ENCODE measurements at regions not wholly inside any gene's neighbourhood (a gene's known extent, or its start where the extent isn't known, plus 50 kb on each side); places are given as distances from the start of the nearest gene placed in this dataset.

- TF ChIP-seq FOS (IDR thresholded peaks at IDR 0.05; ENCODE audit: borderline replicate concordance, insufficient read depth, low read length) (no peak), POLR2AphosphoS5 (IDR thresholded peaks at IDR 0.05; ENCODE audit: insufficient read depth, low read depth, low read length) (no peak), JUN (IDR thresholded peaks at IDR 0.05; ENCODE audit: borderline replicate concordance, insufficient read depth, insufficient read length, low read depth) (no peak), GATA2 (IDR thresholded peaks at IDR 0.05; ENCODE audit: insufficient read depth, insufficient read length, low read depth, low read length) (no peak)
- TF ChIP-seq, protein P1, sequence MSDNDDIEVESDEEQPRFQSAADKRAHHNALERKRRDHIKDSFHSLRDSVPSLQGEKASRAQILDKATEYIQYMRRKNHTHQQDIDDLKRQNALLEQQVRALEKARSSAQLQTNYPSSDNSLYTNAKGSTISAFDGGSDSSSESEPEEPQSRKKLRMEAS (IDR thresholded peaks at IDR 0.05; ENCODE audit: insufficient read depth, insufficient read length): no peak
- dilution Hi-C loops (cut with MboI; ENCODE audit: extremely low pct_ligation_motif_present, low sequenced_read_pairs) (no loop called here), intact Hi-C loops (cut with micrococcal nuclease) (no loop called here)
- H3K9ac ChIP-seq (replicated peaks; ENCODE audit: extremely low read depth, insufficient read depth, low read length): no peak overlapping the region
- H2AFZ ChIP-seq (ENCODE audit: low read depth, low read length): no peak overlapping the region
- no peaks in the 10 kb centered on the region for H3K27me3 ChIP-seq (ENCODE audit: control insufficient read depth in 2 of 2, insufficient read depth in 2 of 2, low read length in 2 of 2)
- no peaks in the 10 kb centered on the region for H3K9me3 ChIP-seq (replicated peaks; ENCODE audit: control insufficient read depth, insufficient read depth, low read length)
- H3K4me3 ChIP-seq (replicated peaks in 1 of 3; ENCODE audit: insufficient read depth in 1 of 3, low read depth in 1 of 3, low read length in 3 of 3): no peak overlapping the region
- no peaks in the 10 kb centered on the region for H4K20me1 ChIP-seq (replicated peaks; ENCODE audit: control insufficient read depth, extremely low read depth, insufficient read depth, low read length)
- BruUV-seq (replicated peaks): no TSS peak
- no peak overlapping the region for H3K4me2 ChIP-seq (ENCODE audit: insufficient read depth, low read length)
- no peak for DNase-seq (ENCODE audit: low read depth, low spot score)
- no peaks in the 10 kb centered on the region for H3K36me3 ChIP-seq (ENCODE audit: control insufficient read depth in 2 of 2, extremely low read depth in 1 of 2, insufficient read depth in 2 of 2, low read length in 2 of 2)
- H3K4me1 ChIP-seq (ENCODE audit: control insufficient read depth, extremely low read depth, insufficient read depth, low read length): no peaks in the 10 kb centered on the region
- no peaks in the 10 kb centered on the region for H3K9me1 ChIP-seq (replicated peaks; ENCODE audit: control insufficient read depth, extremely low read depth, insufficient read depth, low read length)
- no peaks in the 10 kb centered on the region for H3K79me2 ChIP-seq (ENCODE audit: control insufficient read depth, insufficient read depth, low read length)
- no peak overlapping the region for H3K27ac ChIP-seq (ENCODE audit: insufficient read depth, low read depth, low read length)
- FAIRE-seq: no peak
- CTCF ChIA-PET: no interaction called here
- POLR2A ChIA-PET: no interaction called here
These were observed 726.9 kb downstream of the PDHA2 start for GRCh38 chr4:96566755-96567154.

GRCh38 chr4:96585304-96585703 is 745.4 kb downstream of the PDHA2 start:
- H4K20me1 ChIP-seq (replicated peaks; ENCODE audit: control insufficient read depth, extremely low read depth, insufficient read depth, low read length): no peaks in the 10 kb centered on the region
- H3K36me3 ChIP-seq (ENCODE audit: control insufficient read depth in 2 of 2, extremely low read depth in 1 of 2, insufficient read depth in 2 of 2, low read length in 2 of 2): no peaks in the 10 kb centered on the region
- dilution Hi-C loops (cut with MboI; ENCODE audit: extremely low pct_ligation_motif_present, low sequenced_read_pairs) (no loop called here), intact Hi-C loops (cut with micrococcal nuclease) (no loop called here)
- FAIRE-seq (no peak), DNase-seq (ENCODE audit: low read depth, low spot score) (no peak)
- no peaks in the 10 kb centered on the region for H3K79me2 ChIP-seq (ENCODE audit: control insufficient read depth, insufficient read depth, low read length)
- no peak overlapping the region for H3K4me2 ChIP-seq (ENCODE audit: insufficient read depth, low read length)
- no TSS peak for BruUV-seq (replicated peaks)
- H3K4me3 ChIP-seq (replicated peaks in 1 of 3; ENCODE audit: insufficient read depth in 1 of 3, low read depth in 1 of 3, low read length in 3 of 3): no peak overlapping the region
- H3K9me3 ChIP-seq (replicated peaks; ENCODE audit: control insufficient read depth, insufficient read depth, low read length): no peaks in the 10 kb centered on the region
- H3K9me1 ChIP-seq (replicated peaks; ENCODE audit: control insufficient read depth, extremely low read depth, insufficient read depth, low read length): no peaks in the 10 kb centered on the region
- no peak overlapping the region for H2AFZ ChIP-seq (ENCODE audit: low read depth, low read length)
- no peak for TF ChIP-seq POLR2AphosphoS5 (IDR thresholded peaks at IDR 0.05; ENCODE audit: insufficient read depth, low read depth, low read length)
- TF ChIP-seq, protein P1 (IDR thresholded peaks at IDR 0.05; ENCODE audit: insufficient read depth, insufficient read length): no peak
- no peak for TF ChIP-seq GATA2 (IDR thresholded peaks at IDR 0.05; ENCODE audit: insufficient read depth, insufficient read length, low read depth, low read length)
- no peak for TF ChIP-seq MYC (IDR thresholded peaks at IDR 0.05; ENCODE audit: low read depth, low read length)
- no peak for TF ChIP-seq FOS (IDR thresholded peaks at IDR 0.05; ENCODE audit: borderline replicate concordance, insufficient read depth, low read length)
- no peak for TF ChIP-seq EZH2 (IDR thresholded peaks at IDR 0.05; ENCODE audit: borderline replicate concordance, low read depth, low read length, severe bottlenecking)
- no peak for TF ChIP-seq POLR2A (IDR thresholded peaks at IDR 0.05; ENCODE audit: low read depth, low read length)
- TF ChIP-seq JUN (IDR thresholded peaks at IDR 0.05; ENCODE audit: borderline replicate concordance, insufficient read depth, insufficient read length, low read depth): no peak
- TF ChIP-seq, protein P2, sequence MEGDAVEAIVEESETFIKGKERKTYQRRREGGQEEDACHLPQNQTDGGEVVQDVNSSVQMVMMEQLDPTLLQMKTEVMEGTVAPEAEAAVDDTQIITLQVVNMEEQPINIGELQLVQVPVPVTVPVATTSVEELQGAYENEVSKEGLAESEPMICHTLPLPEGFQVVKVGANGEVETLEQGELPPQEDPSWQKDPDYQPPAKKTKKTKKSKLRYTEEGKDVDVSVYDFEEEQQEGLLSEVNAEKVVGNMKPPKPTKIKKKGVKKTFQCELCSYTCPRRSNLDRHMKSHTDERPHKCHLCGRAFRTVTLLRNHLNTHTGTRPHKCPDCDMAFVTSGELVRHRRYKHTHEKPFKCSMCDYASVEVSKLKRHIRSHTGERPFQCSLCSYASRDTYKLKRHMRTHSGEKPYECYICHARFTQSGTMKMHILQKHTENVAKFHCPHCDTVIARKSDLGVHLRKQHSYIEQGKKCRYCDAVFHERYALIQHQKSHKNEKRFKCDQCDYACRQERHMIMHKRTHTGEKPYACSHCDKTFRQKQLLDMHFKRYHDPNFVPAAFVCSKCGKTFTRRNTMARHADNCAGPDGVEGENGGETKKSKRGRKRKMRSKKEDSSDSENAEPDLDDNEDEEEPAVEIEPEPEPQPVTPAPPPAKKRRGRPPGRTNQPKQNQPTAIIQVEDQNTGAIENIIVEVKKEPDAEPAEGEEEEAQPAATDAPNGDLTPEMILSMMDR (IDR thresholded peaks at IDR 0.05; ENCODE audit: extremely low read depth in 1 of 2, insufficient read depth in 1 of 2, low read depth in 1 of 2, low read length in 2 of 2): no peak
- POLR2A ChIA-PET: no interaction called here
- H3K27ac ChIP-seq (ENCODE audit: insufficient read depth, low read depth, low read length): no peak overlapping the region
- H3K27me3 ChIP-seq (ENCODE audit: control insufficient read depth in 2 of 2, insufficient read depth in 2 of 2, low read length in 2 of 2): peaks cover 0 to 2% of the 10 kb centered on the region in 2 experiments
- CTCF ChIA-PET: no interaction called here
- no peak overlapping the region for H3K9ac ChIP-seq (replicated peaks; ENCODE audit: extremely low read depth, insufficient read depth, low read length)
- H3K4me1 ChIP-seq (ENCODE audit: control insufficient read depth, extremely low read depth, insufficient read depth, low read length): no peaks in the 10 kb centered on the region
